ENCODE measurements at regions not wholly inside any gene's neighbourhood (a gene's known extent, or its start where the extent isn't known, plus 50 kb on each side); places are given as distances from the start of the nearest gene placed in this dataset.
"Not testable (repeated sequence)": the region's sequence is repeated elsewhere in the genome, so short reads cannot be mapped to it uniquely, and the experiment has no call there.

DNA sequence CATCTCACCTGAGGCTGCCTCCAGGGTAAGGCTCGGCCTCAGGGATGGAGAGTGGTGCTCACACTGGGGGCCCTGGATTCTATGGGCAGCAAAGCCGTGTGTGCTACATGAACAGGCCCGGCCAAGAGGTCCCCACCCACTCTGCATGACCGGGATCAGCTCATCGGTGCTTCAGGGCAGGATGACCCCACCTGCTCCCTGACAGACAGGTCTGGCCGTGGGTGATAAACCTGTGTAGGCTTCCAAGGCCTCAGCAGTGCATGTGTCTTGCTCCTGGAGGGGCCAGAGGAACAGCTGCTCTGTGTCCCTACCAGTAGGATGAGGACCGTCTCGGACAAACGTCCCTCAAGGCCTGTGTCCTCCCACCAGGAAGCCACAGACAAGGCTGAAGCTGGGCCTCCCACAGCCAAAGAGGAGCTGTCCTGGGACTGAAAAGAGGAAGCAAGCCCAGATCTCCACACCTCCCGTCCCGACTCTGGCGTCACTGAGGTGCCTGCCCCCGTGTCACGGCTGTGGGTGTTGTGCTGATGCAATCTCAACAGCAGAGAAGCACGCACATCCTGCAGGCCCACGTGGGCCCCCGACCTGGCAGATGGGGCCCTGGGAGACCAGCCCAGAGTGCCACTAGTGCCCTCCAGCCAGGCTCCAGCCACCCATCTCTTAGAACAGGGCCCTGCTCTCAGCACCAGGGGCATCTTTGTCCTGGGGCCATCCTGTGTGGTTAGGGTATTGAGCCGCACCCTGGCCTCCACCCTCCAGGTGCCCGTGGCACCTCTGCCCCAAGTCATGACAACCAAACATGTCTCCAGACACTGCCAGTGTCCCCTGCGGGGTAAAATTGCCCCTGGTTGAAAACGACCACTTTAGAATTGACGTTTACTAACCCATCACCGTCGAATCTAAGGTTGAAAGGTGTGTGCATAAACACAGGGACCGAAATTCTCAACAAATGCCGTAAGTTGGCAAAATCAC is 5455.9 kb upstream of the TPTE start:
- in situ Hi-C loops (cut with MboI; ENCODE audit: low sequenced_read_pairs); POLR2A ChIA-PET (ENCODE audit: unreplicated experiment); BruUV-seq (replicated peaks): not testable (repeated sequence)

DNA sequence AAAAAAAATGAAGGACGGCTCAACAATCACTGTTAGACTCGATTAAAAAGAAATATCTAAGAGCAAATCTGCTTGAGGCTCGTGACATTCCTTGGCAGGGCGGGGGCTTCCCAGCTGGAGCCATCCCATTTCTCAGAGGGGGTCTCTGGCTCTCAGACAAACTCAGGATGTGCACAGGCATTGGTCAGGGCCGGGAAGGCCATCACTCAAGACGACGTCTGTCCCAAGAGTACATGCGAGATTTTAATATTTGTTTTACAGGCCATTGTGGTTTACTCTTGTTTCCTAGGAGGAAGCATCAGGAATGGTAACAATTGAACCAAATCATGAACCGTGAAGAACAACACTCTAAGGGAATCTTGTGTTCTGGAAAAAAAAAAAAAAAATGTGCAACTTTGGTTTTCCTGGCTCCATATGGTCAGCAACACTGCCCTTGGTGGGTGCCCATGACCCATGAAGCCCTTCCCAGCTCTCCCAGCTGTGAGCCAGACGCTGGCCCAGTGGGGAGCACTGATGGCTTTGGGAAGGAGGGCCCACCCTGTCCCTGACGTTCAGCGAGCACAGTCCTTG is 5454.6 kb upstream of the TPTE start:
- H3K23ac ChIP-seq (ENCODE audit: low read depth, low read length); H3K9ac ChIP-seq (ENCODE audit: low read depth, low read length); H4K91ac ChIP-seq (ENCODE audit: insufficient read depth, low read depth, low read length); H2BK20ac ChIP-seq (ENCODE audit: low read depth, low read length); H3K14ac ChIP-seq (replicated peaks; ENCODE audit: low read depth, low read length); H3K4me2 ChIP-seq (ENCODE audit: low read depth, low read length); H2BK120ac ChIP-seq (ENCODE audit: low read depth, low read length); H3K36me3 ChIP-seq (ENCODE audit: control insufficient read depth, insufficient read depth, low read length); H3K9me3 ChIP-seq (ENCODE audit: control insufficient read depth, insufficient read depth, low read length); H3K27ac ChIP-seq (ENCODE audit: insufficient read depth, low read length); H2AFZ ChIP-seq (replicated peaks; ENCODE audit: low read length, poor library complexity); H4K8ac ChIP-seq (ENCODE audit: low read depth in 2 of 2, low read length in 2 of 2); H4K5ac ChIP-seq (ENCODE audit: low read depth, low read length); H3K4me3 ChIP-seq (ENCODE audit: insufficient read depth, low read depth, low read length); DNase-seq; dilution Hi-C loops (cut with HindIII; ENCODE audit: low sequenced_read_pairs, unreplicated experiment); H3K79me1 ChIP-seq (ENCODE audit: low read depth in 1 of 2, low read length in 2 of 2); H3K4ac ChIP-seq (ENCODE audit: low read depth, low read length); BruUV-seq (replicated peaks); POLR2A ChIA-PET (ENCODE audit: unreplicated experiment); H4K20me1 ChIP-seq (ENCODE audit: insufficient read depth, low read length); H3K9me1 ChIP-seq (ENCODE audit: insufficient read depth, low read length); H3K4me1 ChIP-seq (ENCODE audit: control insufficient read depth, insufficient read depth, low read length); ATAC-seq (ENCODE audit: low read depth); H2BK5ac ChIP-seq (ENCODE audit: low read depth, low read length, poor library complexity, severe bottlenecking); CTCF ChIA-PET; H2BK15ac ChIP-seq (ENCODE audit: low read depth, low read length); intact Hi-C loops (cut with micrococcal nuclease); H3K56ac ChIP-seq (ENCODE audit: extremely low read depth, insufficient read depth, low read length); H3K27me3 ChIP-seq (ENCODE audit: control insufficient read depth, insufficient read depth, low read length); H2AK9ac ChIP-seq (replicated peaks; ENCODE audit: low read depth, low read length, poor library complexity); H2AK5ac ChIP-seq (ENCODE audit: low read depth, low read length); H3K18ac ChIP-seq (ENCODE audit: low read depth, low read length); in situ Hi-C loops (cut with MboI; ENCODE audit: low sequenced_read_pairs): not testable (repeated sequence)
- WGBS, 2 experiments (ENCODE audit: extremely low coverage in 2 of 2, insufficient read length in 1 of 2), result no CpG with 5 or more reads among the region's 12 CpGs

More for the DNA sequence above, 5455.9 kb upstream of the TPTE start:
- H3K56ac ChIP-seq (ENCODE audit: extremely low read depth, insufficient read depth, low read length); H2AK5ac ChIP-seq (ENCODE audit: low read depth, low read length); H3K18ac ChIP-seq (ENCODE audit: low read depth, low read length); H4K91ac ChIP-seq (ENCODE audit: insufficient read depth, low read depth, low read length); H3K9ac ChIP-seq (ENCODE audit: low read depth, low read length); H3K4me2 ChIP-seq (ENCODE audit: low read depth, low read length); H4K8ac ChIP-seq (ENCODE audit: low read depth in 2 of 2, low read length in 2 of 2); H3K4me3 ChIP-seq (ENCODE audit: insufficient read depth, low read depth, low read length); H3K27ac ChIP-seq (ENCODE audit: insufficient read depth, low read length); ATAC-seq (ENCODE audit: low read depth); H3K36me3 ChIP-seq (ENCODE audit: control insufficient read depth, insufficient read depth, low read length); H4K5ac ChIP-seq (ENCODE audit: low read depth, low read length); CTCF ChIA-PET; H2BK20ac ChIP-seq (ENCODE audit: low read depth, low read length); H3K4me1 ChIP-seq (ENCODE audit: control insufficient read depth, insufficient read depth, low read length); H3K23ac ChIP-seq (ENCODE audit: low read depth, low read length); H2AFZ ChIP-seq (replicated peaks; ENCODE audit: low read length, poor library complexity); H2AK9ac ChIP-seq (replicated peaks; ENCODE audit: low read depth, low read length, poor library complexity); H3K4ac ChIP-seq (ENCODE audit: low read depth, low read length); DNase-seq; H2BK15ac ChIP-seq (ENCODE audit: low read depth, low read length); H3K79me1 ChIP-seq (ENCODE audit: low read depth in 1 of 2, low read length in 2 of 2); H3K14ac ChIP-seq (replicated peaks; ENCODE audit: low read depth, low read length); H2BK5ac ChIP-seq (ENCODE audit: low read depth, low read length, poor library complexity, severe bottlenecking); H3K27me3 ChIP-seq (ENCODE audit: control insufficient read depth, insufficient read depth, low read length); H3K9me1 ChIP-seq (ENCODE audit: insufficient read depth, low read length); dilution Hi-C loops (cut with HindIII; ENCODE audit: low sequenced_read_pairs, unreplicated experiment); H4K20me1 ChIP-seq (ENCODE audit: insufficient read depth, low read length); intact Hi-C loops (cut with micrococcal nuclease); H2BK120ac ChIP-seq (ENCODE audit: low read depth, low read length); H3K9me3 ChIP-seq (ENCODE audit: control insufficient read depth, insufficient read depth, low read length): not testable (repeated sequence)
- WGBS, 2 experiments (ENCODE audit: extremely low coverage in 2 of 2, insufficient read length in 1 of 2), result no CpG with 5 or more reads among the region's 26 CpGs

Data from IMR-90 (cell line).